Osteoblast (primary cell): ENCODE measurements at regions not wholly inside any gene's neighbourhood (a gene's known extent, or its start where the extent isn't known, plus 50 kb on each side); places are given as distances from the start of the nearest gene placed in this dataset.
"Not testable (repeated sequence)": the region's sequence is repeated elsewhere in the genome, so short reads cannot be mapped to it uniquely, and the experiment has no call there.

Source experiments
- DNase-seq: peaks from one replicate; pipeline ENCODE4 v3.0.0; 2011; ENCODE audit warnings: low spot score, mixed read lengths; ENCODE audit not compliant: insufficient read length; ENCODE audit errors: missing footprints
- H2AFZ ChIP-seq: 2 replicates; pipeline ENCODE4 v1.6.0; 2011; ENCODE audit warnings: mild to moderate bottlenecking, low read length
- H3K27ac ChIP-seq: 2 replicates; pipeline ENCODE4 v1.5.1; 2011; ENCODE audit warnings: mild to moderate bottlenecking, low read depth, low read length, moderate library complexity
- H3K27me3 ChIP-seq: 2 replicates; pipeline ENCODE4 v1.6.0; 2012; ENCODE audit warnings: mild to moderate bottlenecking, control low read depth, inconsistent platforms, low read length, moderate library complexity; ENCODE audit not compliant: insufficient read depth
- H3K36me3 ChIP-seq: 2 replicates; pipeline ENCODE4 v1.5.1; 2011; ENCODE audit warnings: mild to moderate bottlenecking, low read length, control low read depth, moderate library complexity; ENCODE audit not compliant: insufficient read depth
- H3K4me1 ChIP-seq: 2 replicates; pipeline ENCODE4 v1.5.1; 2011; ENCODE audit warnings: mild to moderate bottlenecking, low read length, control low read depth, moderate library complexity; ENCODE audit not compliant: insufficient read depth
- H3K4me2 ChIP-seq: 2 replicates; pipeline ENCODE4 v1.6.0; 2011; ENCODE audit warnings: mild to moderate bottlenecking, low read length; ENCODE audit not compliant: insufficient read depth
- H3K4me3 ChIP-seq: fragments of 200-600 bp; sonication (generic); 3 replicates; pipeline ENCODE4 v1.5.1; 2012; ENCODE audit warnings: mild to moderate bottlenecking, low read length, inconsistent platforms; ENCODE audit not compliant: insufficient read depth
- H3K79me2 ChIP-seq: 2 replicates; pipeline ENCODE4 v1.6.0; 2012; ENCODE audit warnings: mild to moderate bottlenecking, low read length, control low read depth, inconsistent platforms; ENCODE audit not compliant: insufficient read depth
- H3K9me3 ChIP-seq: 2 replicates; pipeline ENCODE4 v1.5.1; 2011; ENCODE audit warnings: low read depth, low read length, control low read depth
- H4K20me1 ChIP-seq: 2 replicates; pipeline ENCODE4 v1.6.0; 2012; ENCODE audit warnings: mild to moderate bottlenecking, low read length, control low read depth; ENCODE audit not compliant: insufficient read depth
- CTCF ChIP-seq: IDR thresholded peaks from 2 replicates; pipeline ENCODE4 v1.5.1; 2011; ENCODE audit warnings: mild to moderate bottlenecking, low read depth, low read length, moderate library complexity; ENCODE audit errors: extremely low read depth

- no peaks in the 10 kb centered on the region for H3K27me3 ChIP-seq
- no peak overlapping the region for H3K4me2 ChIP-seq
- H3K79me2 ChIP-seq = no peaks in the 10 kb centered on the region
- TF ChIP-seq CTCF = no peak
- DNase-seq = no peak
- H3K36me3 ChIP-seq = no peaks in the 10 kb centered on the region
- H3K4me1 ChIP-seq = no peaks in the 10 kb centered on the region
- H2AFZ ChIP-seq = no peak overlapping the region
- no peak overlapping the region for H3K27ac ChIP-seq
- no peak overlapping the region for H3K4me3 ChIP-seq
- H4K20me1 ChIP-seq = no peaks in the 10 kb centered on the region
- no peaks in the 10 kb centered on the region for H3K9me3 ChIP-seq
These were observed 54.4 kb upstream of the MSH6 start for GRCh38 chr2:47728551-47728950.

GRCh38 chr2:47727956-47728355 is 55.0 kb upstream of the MSH6 start:
- Histone ChIP-seq H2AFZ (no peak overlapping the region), H3K27ac (no peak overlapping the region), H3K4me2 (no peak overlapping the region), H3K4me3 (no peak overlapping the region), H4K20me1 (no peaks in the 10 kb centered on the region), H3K9me3 (no peaks in the 10 kb centered on the region), H3K4me1 (no peaks in the 10 kb centered on the region), H3K36me3 (no peaks in the 10 kb centered on the region), H3K79me2 (no peaks in the 10 kb centered on the region), H3K27me3 (no peaks in the 10 kb centered on the region)
- no peak for DNase-seq
- TF ChIP-seq CTCF = no peak

- not testable (repeated sequence) for H4K20me1 ChIP-seq, H2AFZ ChIP-seq, H3K27ac ChIP-seq, H3K4me3 ChIP-seq, H3K4me1 ChIP-seq, H3K9me3 ChIP-seq, H3K27me3 ChIP-seq, DNase-seq, H3K79me2 ChIP-seq, H3K36me3 ChIP-seq, H3K4me2 ChIP-seq
These were observed 56.0 kb upstream of the MSH6 start for GRCh38 chr2:47726978-47727377.

GRCh38 chr2:47725808-47726207 is 57.1 kb upstream of the MSH6 start:
- no peaks in the 10 kb centered on the region for H3K79me2 ChIP-seq
- TF ChIP-seq CTCF = no peak
- H4K20me1 ChIP-seq = no peaks in the 10 kb centered on the region
- H3K4me3 ChIP-seq = no peak overlapping the region
- H3K4me1 ChIP-seq = no peaks in the 10 kb centered on the region
- no peak overlapping the region for H2AFZ ChIP-seq
- no peaks in the 10 kb centered on the region for H3K9me3 ChIP-seq
- no peaks in the 10 kb centered on the region for H3K36me3 ChIP-seq
- no peak overlapping the region for H3K27ac ChIP-seq
- H3K27me3 ChIP-seq = no peaks in the 10 kb centered on the region
- DNase-seq = no peak
- no peak overlapping the region for H3K4me2 ChIP-seq
